ENCODE measurements at regions not wholly inside any gene's neighbourhood (a gene's known extent, or its start where the extent isn't known, plus 50 kb on each side); places are given as distances from the start of the nearest gene placed in this dataset.

DNA sequence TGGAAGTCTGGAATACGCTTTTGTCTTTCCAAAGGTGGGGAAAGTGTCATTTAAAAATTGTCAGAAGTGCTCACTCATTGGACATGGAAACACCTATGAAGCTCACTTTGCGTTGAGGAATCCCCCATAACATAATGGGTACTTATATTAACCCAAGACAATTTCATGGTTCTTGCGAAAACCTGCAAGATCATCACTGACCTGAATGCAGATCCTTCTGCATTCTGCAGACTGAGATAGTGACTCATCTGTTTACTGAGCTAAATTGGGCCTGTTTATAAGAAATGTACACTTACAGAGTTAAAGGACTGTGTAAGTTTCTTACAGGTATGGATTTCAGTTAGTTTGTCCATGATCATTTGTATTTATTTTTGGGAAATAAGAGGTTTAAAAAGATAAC is 153.0 kb downstream of the HMHB1 start (continued):
- TF ChIP-seq, protein P1, sequence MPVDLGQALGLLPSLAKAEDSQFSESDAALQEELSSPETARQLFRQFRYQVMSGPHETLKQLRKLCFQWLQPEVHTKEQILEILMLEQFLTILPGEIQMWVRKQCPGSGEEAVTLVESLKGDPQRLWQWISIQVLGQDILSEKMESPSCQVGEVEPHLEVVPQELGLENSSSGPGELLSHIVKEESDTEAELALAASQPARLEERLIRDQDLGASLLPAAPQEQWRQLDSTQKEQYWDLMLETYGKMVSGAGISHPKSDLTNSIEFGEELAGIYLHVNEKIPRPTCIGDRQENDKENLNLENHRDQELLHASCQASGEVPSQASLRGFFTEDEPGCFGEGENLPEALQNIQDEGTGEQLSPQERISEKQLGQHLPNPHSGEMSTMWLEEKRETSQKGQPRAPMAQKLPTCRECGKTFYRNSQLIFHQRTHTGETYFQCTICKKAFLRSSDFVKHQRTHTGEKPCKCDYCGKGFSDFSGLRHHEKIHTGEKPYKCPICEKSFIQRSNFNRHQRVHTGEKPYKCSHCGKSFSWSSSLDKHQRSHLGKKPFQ (tag by site-specific recombination; IDR thresholded peaks at IDR 0.05) = no peak
- TF ChIP-seq MZF1 (tag by site-specific recombination; IDR thresholded peaks at IDR 0.05; ENCODE audit: borderline replicate concordance) = no peak
- no peak for TF ChIP-seq ZFP37 (tag by site-specific recombination; IDR thresholded peaks at IDR 0.05)
- TF ChIP-seq ZNF426 (tag by site-specific recombination; IDR thresholded peaks at IDR 0.05) = no peak
- TF ChIP-seq ZNF23 (tag by site-specific recombination; IDR thresholded peaks at IDR 0.05; ENCODE audit: borderline replicate concordance) = no peak
- TF ChIP-seq HIC1 (tag by site-specific recombination; IDR thresholded peaks at IDR 0.05) = no peak

DNA sequence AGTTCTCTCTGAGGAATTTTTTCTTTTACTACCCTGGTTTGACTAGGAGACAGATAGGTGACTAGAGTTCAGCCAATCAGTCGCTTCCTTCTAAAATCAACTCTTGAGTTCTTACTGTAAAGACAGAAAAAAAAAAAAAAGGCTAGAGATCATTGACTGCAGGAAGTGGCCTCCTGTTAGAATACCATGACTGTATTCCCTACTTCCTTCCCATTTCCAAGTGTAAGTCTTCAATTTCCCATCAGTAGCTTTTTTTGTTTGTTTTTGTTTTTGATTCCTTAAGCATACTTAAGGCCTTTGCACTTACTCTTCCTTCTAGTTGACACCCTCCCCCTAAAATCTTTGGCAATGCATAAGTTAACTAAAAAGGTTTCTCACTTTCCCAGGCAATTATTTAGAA is 154.3 kb downstream of the HMHB1 start:
- CTCF ChIA-PET = interaction anchor here (0.6 to 1.6 kb wide), 5 partner anchors 9 to 565 kb away, joined by 3 to 5 read pairs (median 4); partner anchors contain the start of gene NR3C1

More for the DNA sequence above, 154.3 kb downstream of the HMHB1 start:
- TF ChIP-seq ZSCAN4 (tag by site-specific recombination; IDR thresholded peaks at IDR 0.05) (no peak), ZBTB17 (tag by site-specific recombination; IDR thresholded peaks at IDR 0.05) (no peak), ZNF600 (tag by site-specific recombination; IDR thresholded peaks at IDR 0.05) (no peak), ZNF266 (tag by site-specific recombination; IDR thresholded peaks at IDR 0.05; ENCODE audit: low read depth) (no peak), ZNF23 (tag by site-specific recombination; IDR thresholded peaks at IDR 0.05; ENCODE audit: borderline replicate concordance) (no peak), ZNF610 (tag by site-specific recombination; IDR thresholded peaks at IDR 0.05; ENCODE audit: borderline replicate concordance) (no peak), ZNF302 (tag by site-specific recombination; IDR thresholded peaks at IDR 0.05; ENCODE audit: low read depth) (no peak), PBX3 (CRISPR knock-in tag; IDR thresholded peaks at IDR 0.05) (no peak), ZNF621 (tag by site-specific recombination; IDR thresholded peaks at IDR 0.05) (no peak), KLF1 (tag by site-specific recombination; IDR thresholded peaks at IDR 0.05) (no peak), ZNF311 (tag by site-specific recombination; IDR thresholded peaks at IDR 0.05; ENCODE audit: borderline replicate concordance) (no peak), ZNF175 (tag by site-specific recombination; IDR thresholded peaks at IDR 0.05) (no peak), ZNF112 (tag by site-specific recombination; IDR thresholded peaks at IDR 0.05) (no peak), ZNF707 (tag by site-specific recombination; IDR thresholded peaks at IDR 0.05) (no peak), ZNF354C (tag by site-specific recombination; IDR thresholded peaks at IDR 0.05; ENCODE audit: borderline replicate concordance, low read depth) (no peak), ZBTB21 (tag by site-specific recombination; IDR thresholded peaks at IDR 0.05) (no peak)
- TF ChIP-seq, protein P2, sequence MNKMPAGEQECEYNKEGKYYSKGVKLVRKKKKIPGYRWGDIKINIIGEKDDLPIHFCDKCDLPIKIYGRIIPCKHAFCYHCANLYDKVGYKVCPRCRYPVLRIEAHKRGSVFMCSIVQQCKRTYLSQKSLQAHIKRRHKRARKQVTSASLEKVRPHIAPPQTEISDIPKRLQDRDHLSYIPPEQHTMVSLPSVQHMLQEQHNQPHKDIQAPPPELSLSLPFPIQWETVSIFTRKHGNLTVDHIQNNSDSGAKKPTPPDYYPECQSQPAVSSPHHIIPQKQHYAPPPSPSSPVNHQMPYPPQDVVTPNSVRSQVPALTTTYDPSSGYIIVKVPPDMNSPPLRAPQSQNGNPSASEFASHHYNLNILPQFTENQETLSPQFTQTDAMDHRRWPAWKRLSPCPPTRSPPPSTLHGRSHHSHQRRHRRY (tag by site-specific recombination; IDR thresholded peaks at IDR 0.05) = no peak
- TF ChIP-seq, protein P3, sequence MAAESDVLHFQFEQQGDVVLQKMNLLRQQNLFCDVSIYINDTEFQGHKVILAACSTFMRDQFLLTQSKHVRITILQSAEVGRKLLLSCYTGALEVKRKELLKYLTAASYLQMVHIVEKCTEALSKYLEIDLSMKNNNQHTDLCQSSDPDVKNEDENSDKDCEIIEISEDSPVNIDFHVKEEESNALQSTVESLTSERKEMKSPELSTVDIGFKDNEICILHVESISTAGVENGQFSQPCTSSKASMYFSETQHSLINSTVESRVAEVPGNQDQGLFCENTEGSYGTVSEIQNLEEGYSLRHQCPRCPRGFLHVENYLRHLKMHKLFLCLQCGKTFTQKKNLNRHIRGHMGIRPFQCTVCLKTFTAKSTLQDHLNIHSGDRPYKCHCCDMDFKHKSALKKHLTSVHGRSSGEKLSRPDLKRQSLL (tag by site-specific recombination; IDR thresholded peaks at IDR 0.05) = no peak
- no peaks in the 10 kb centered on the region for H3K9me3 ChIP-seq (ENCODE audit: control insufficient read depth, insufficient read depth, low read depth, low read length)
- no peaks in the 10 kb centered on the region for H3K4me1 ChIP-seq (ENCODE audit: control insufficient read depth, insufficient read depth, low read length)
- no peak overlapping the region for H3K4me3 ChIP-seq (ENCODE audit: low read depth, low read length)
- H3K36me3 ChIP-seq (ENCODE audit: control insufficient read depth in 2 of 2, insufficient read depth in 1 of 2, low read length in 2 of 2) = no peaks in the 10 kb centered on the region
- H3K27ac ChIP-seq (ENCODE audit: extremely low read depth, low read depth, low read length) = no peak overlapping the region
- POLR2A ChIA-PET = no interaction called here
